ENCODE measurements at regions not wholly inside any gene's neighbourhood (a gene's known extent, or its start where the extent isn't known, plus 50 kb on each side); places are given as distances from the start of the nearest gene placed in this dataset.
A peak's percentile ranks its signal among the peaks of the same experiment; 100 is the strongest.

- DNase-seq = no peak
- no peaks in the 10 kb centered on the region for H3K4me1 Mint-ChIP-seq (ENCODE audit: low read depth)
- H3K4me3 Mint-ChIP-seq = no peak overlapping the region
- no peak overlapping the region for H3K27ac Mint-ChIP-seq
- ChIA-PET POLR2A (no interaction called here), CTCF (interaction anchor here (1.9 kb wide), 1 partner anchor 11 kb away, joined by 8 read pairs; no protein-coding TSS in a partner anchor)
- H3K36me3 Mint-ChIP-seq (ENCODE audit: low read depth) = no peaks in the 10 kb centered on the region
- H3K27me3 Mint-ChIP-seq (ENCODE audit: low read depth) = no peaks in the 10 kb centered on the region
- ATAC-seq = no peak
- no peaks in the 10 kb centered on the region for H3K9me3 Mint-ChIP-seq (ENCODE audit: insufficient read depth)
Observed at GRCh38 chr18:1575084-1575483, 670.4 kb downstream of the ADCYAP1 start.

GRCh38 chr18:1578505-1578904, 673.8 kb downstream of the ADCYAP1 start:
- ChIA-PET POLR2A (no interaction called here), CTCF (no interaction called here)
- no peak overlapping the region for H3K4me3 Mint-ChIP-seq
- no peaks in the 10 kb centered on the region for H3K27me3 Mint-ChIP-seq (ENCODE audit: low read depth)
- ATAC-seq = no peak
- no peak for DNase-seq
- H3K27ac Mint-ChIP-seq = no peak overlapping the region
- no peaks in the 10 kb centered on the region for H3K9me3 Mint-ChIP-seq (ENCODE audit: insufficient read depth)
- no peaks in the 10 kb centered on the region for H3K4me1 Mint-ChIP-seq (ENCODE audit: low read depth)
- H3K36me3 Mint-ChIP-seq (ENCODE audit: low read depth) = no peaks in the 10 kb centered on the region

- no peaks in the 10 kb centered on the region for H3K4me1 Mint-ChIP-seq (ENCODE audit: low read depth)
- no peak for DNase-seq
- no peaks in the 10 kb centered on the region for H3K27me3 Mint-ChIP-seq (ENCODE audit: low read depth)
- no peak for ATAC-seq
- no peak overlapping the region for H3K4me3 Mint-ChIP-seq
- POLR2A ChIA-PET = no interaction called here
- H3K36me3 Mint-ChIP-seq (ENCODE audit: low read depth) = no peaks in the 10 kb centered on the region
- no peak overlapping the region for H3K27ac Mint-ChIP-seq
- CTCF ChIA-PET = no interaction called here
- no peaks in the 10 kb centered on the region for H3K9me3 Mint-ChIP-seq (ENCODE audit: insufficient read depth)
Observed at GRCh38 chr18:1581581-1581980, 676.9 kb downstream of the ADCYAP1 start.

GRCh38 chr18:1585881-1586488, 681.3 kb downstream of the ADCYAP1 start:
- no peak overlapping the region for H3K4me3 Mint-ChIP-seq
- no peaks in the 10 kb centered on the region for H3K9me3 Mint-ChIP-seq (ENCODE audit: insufficient read depth)
- no peak overlapping the region for H3K27ac Mint-ChIP-seq
- no peaks in the 10 kb centered on the region for H3K4me1 Mint-ChIP-seq (ENCODE audit: low read depth)
- H3K27me3 Mint-ChIP-seq (ENCODE audit: low read depth) = no peaks in the 10 kb centered on the region
- POLR2A ChIA-PET = no interaction called here
- ATAC-seq (no peak), DNase-seq (peak; percentile 21)
- H3K36me3 Mint-ChIP-seq (ENCODE audit: low read depth) = no peaks in the 10 kb centered on the region
- CTCF ChIA-PET = interaction anchor here (0.7 to 1.2 kb wide), 5 partner anchors 11 to 962 kb away, joined by 3 to 8 read pairs (median 6); no protein-coding TSS in a partner anchor

GRCh38 chr18:1593091-1593490, 688.4 kb downstream of the ADCYAP1 start:
- ATAC-seq = no peak
- Mint-ChIP-seq H3K4me1 (ENCODE audit: low read depth) (no peaks in the 10 kb centered on the region), H3K27me3 (ENCODE audit: low read depth) (no peaks in the 10 kb centered on the region), H3K36me3 (ENCODE audit: low read depth) (no peaks in the 10 kb centered on the region), H3K27ac (no peak overlapping the region), H3K4me3 (no peak overlapping the region), H3K9me3 (ENCODE audit: insufficient read depth) (no peaks in the 10 kb centered on the region)
- ChIA-PET CTCF (no interaction called here), POLR2A (no interaction called here)
- no peak for DNase-seq

- no peak for DNase-seq
- ChIA-PET CTCF (no interaction called here), POLR2A (no interaction called here)
- H3K9me3 Mint-ChIP-seq (ENCODE audit: insufficient read depth) = no peaks in the 10 kb centered on the region
- H3K36me3 Mint-ChIP-seq (ENCODE audit: low read depth) = no peaks in the 10 kb centered on the region
- no peaks in the 10 kb centered on the region for H3K4me1 Mint-ChIP-seq (ENCODE audit: low read depth)
- no peak overlapping the region for H3K4me3 Mint-ChIP-seq
- ATAC-seq = no peak
- no peak overlapping the region for H3K27ac Mint-ChIP-seq
- H3K27me3 Mint-ChIP-seq (ENCODE audit: low read depth) = no peaks in the 10 kb centered on the region
Observed at GRCh38 chr18:1595195-1595594, 690.5 kb downstream of the ADCYAP1 start.

GRCh38 chr18:1599196-1599595, 694.5 kb downstream of the ADCYAP1 start:
- H3K4me3 Mint-ChIP-seq = no peak overlapping the region
- no peaks in the 10 kb centered on the region for H3K27me3 Mint-ChIP-seq (ENCODE audit: low read depth)
- CTCF ChIA-PET = no interaction called here

GRCh38 chr18:1604751-1605150, 700.1 kb downstream of the ADCYAP1 start:
- no peaks in the 10 kb centered on the region for H3K9me3 Mint-ChIP-seq (ENCODE audit: insufficient read depth)
- H3K27me3 Mint-ChIP-seq (ENCODE audit: low read depth) = no peaks in the 10 kb centered on the region
- H3K4me3 Mint-ChIP-seq = no peak overlapping the region
- ChIA-PET POLR2A (no interaction called here), CTCF (no interaction called here)
- no peaks in the 10 kb centered on the region for H3K4me1 Mint-ChIP-seq (ENCODE audit: low read depth)
- ATAC-seq (no peak), DNase-seq (no peak)
- H3K36me3 Mint-ChIP-seq (ENCODE audit: low read depth) = no peaks in the 10 kb centered on the region
- no peak overlapping the region for H3K27ac Mint-ChIP-seq

More at GRCh38 chr18:1599196-1599595, 694.5 kb downstream of the ADCYAP1 start:
- no peak for ATAC-seq
- Mint-ChIP-seq H3K27ac (no peak overlapping the region), H3K9me3 (ENCODE audit: insufficient read depth) (no peaks in the 10 kb centered on the region), H3K4me1 (ENCODE audit: low read depth) (no peaks in the 10 kb centered on the region), H3K36me3 (ENCODE audit: low read depth) (no peaks in the 10 kb centered on the region)
- no peak for DNase-seq
- POLR2A ChIA-PET = no interaction called here

GRCh38 chr18:1618364-1618763, 713.7 kb downstream of the ADCYAP1 start:
- DNase-seq (no peak), ATAC-seq (no peak)
- no peaks in the 10 kb centered on the region for H3K36me3 Mint-ChIP-seq (ENCODE audit: low read depth)
- H3K4me1 Mint-ChIP-seq (ENCODE audit: low read depth) = no peaks in the 10 kb centered on the region
- ChIA-PET POLR2A (no interaction called here), CTCF (no interaction called here)
- H3K27ac Mint-ChIP-seq = no peak overlapping the region
- H3K4me3 Mint-ChIP-seq = no peak overlapping the region
- H3K27me3 Mint-ChIP-seq (ENCODE audit: low read depth) = no peaks in the 10 kb centered on the region
- peaks cover 3% of the 10 kb centered on the region for H3K9me3 Mint-ChIP-seq (ENCODE audit: insufficient read depth)

- POLR2A ChIA-PET = no interaction called here
Observed at GRCh38 chr18:1619507-1619906, 714.8 kb downstream of the ADCYAP1 start.

GRCh38 chr18:1624612-1625011, 719.9 kb downstream of the ADCYAP1 start:
- POLR2A ChIA-PET = no interaction called here
- H3K27ac Mint-ChIP-seq = no peak overlapping the region
- CTCF ChIA-PET = no interaction called here

More at GRCh38 chr18:1619507-1619906, 714.8 kb downstream of the ADCYAP1 start:
- DNase-seq (no peak), ATAC-seq (no peak)
- Mint-ChIP-seq H3K27ac (no peak overlapping the region), H3K9me3 (ENCODE audit: insufficient read depth) (peaks cover 3% of the 10 kb centered on the region), H3K27me3 (ENCODE audit: low read depth) (no peaks in the 10 kb centered on the region), H3K4me1 (ENCODE audit: low read depth) (no peaks in the 10 kb centered on the region), H3K36me3 (ENCODE audit: low read depth) (no peaks in the 10 kb centered on the region), H3K4me3 (no peak overlapping the region)
- CTCF ChIA-PET = no interaction called here

GRCh38 chr18:1627494-1627893, 722.8 kb downstream of the ADCYAP1 start:
- POLR2A ChIA-PET = no interaction called here
- no peak overlapping the region for H3K27ac Mint-ChIP-seq
- no peaks in the 10 kb centered on the region for H3K4me1 Mint-ChIP-seq (ENCODE audit: low read depth)
- DNase-seq (no peak), ATAC-seq (no peak)
- no peak overlapping the region for H3K4me3 Mint-ChIP-seq
- H3K36me3 Mint-ChIP-seq (ENCODE audit: low read depth) = no peaks in the 10 kb centered on the region
- CTCF ChIA-PET = no interaction called here
- H3K9me3 Mint-ChIP-seq (ENCODE audit: insufficient read depth) = no peaks in the 10 kb centered on the region
- no peaks in the 10 kb centered on the region for H3K27me3 Mint-ChIP-seq (ENCODE audit: low read depth)

More at GRCh38 chr18:1624612-1625011, 719.9 kb downstream of the ADCYAP1 start:
- H3K9me3 Mint-ChIP-seq (ENCODE audit: insufficient read depth) = no peaks in the 10 kb centered on the region
- no peak for DNase-seq
- H3K4me1 Mint-ChIP-seq (ENCODE audit: low read depth) = no peaks in the 10 kb centered on the region
- no peak overlapping the region for H3K4me3 Mint-ChIP-seq
- ATAC-seq = no peak
- H3K27me3 Mint-ChIP-seq (ENCODE audit: low read depth) = no peaks in the 10 kb centered on the region
- H3K36me3 Mint-ChIP-seq (ENCODE audit: low read depth) = no peaks in the 10 kb centered on the region

- ChIA-PET POLR2A (no interaction called here), CTCF (interaction anchor here (2.3 kb wide), 1 partner anchor 15 kb away, joined by 6 read pairs; no protein-coding TSS in a partner anchor)
- H3K36me3 Mint-ChIP-seq (ENCODE audit: low read depth) = no peaks in the 10 kb centered on the region
- no peak overlapping the region for H3K27ac Mint-ChIP-seq
- ATAC-seq (no peak), DNase-seq (no peak)
- no peaks in the 10 kb centered on the region for H3K27me3 Mint-ChIP-seq (ENCODE audit: low read depth)
- H3K4me3 Mint-ChIP-seq = no peak overlapping the region
- H3K4me1 Mint-ChIP-seq (ENCODE audit: low read depth) = no peaks in the 10 kb centered on the region
- peaks cover 4% of the 10 kb centered on the region for H3K9me3 Mint-ChIP-seq (ENCODE audit: insufficient read depth)
Observed at GRCh38 chr18:1648712-1649111, 744.0 kb downstream of the ADCYAP1 start.

Data from activated CD8-positive, alpha-beta T cell treated with anti-CD3 and anti-CD28 coated beads, Interleukin-2, amount 10 ng/mL, durations not matched to agents 7 days and 5 days (primary cell).